ENCODE measurements at regions not wholly inside any gene's neighbourhood (a gene's known extent, or its start where the extent isn't known, plus 50 kb on each side); places are given as distances from the start of the nearest gene placed in this dataset.

GRCh38 chr3:105960381-105960780, 91.6 kb upstream of the CBLB start:
- Histone ChIP-seq H3K27me3 (no peaks in the 10 kb centered on the region), H3K36me3 (no peaks in the 10 kb centered on the region), H3K4me3 (no peak overlapping the region), H3K27ac (no peak overlapping the region), H3K4me1 (no peaks in the 10 kb centered on the region), H3K9me3 (no peaks in the 10 kb centered on the region)
- TF ChIP-seq CTCF (IDR thresholded peaks at IDR 0.05) (no peak), EP300 (IDR thresholded peaks at IDR 0.05) (no peak)
- 80 to 83% methylated on average over 5 of the region's 5 CpGs for WGBS, 2 donors
- no peak for DNase-seq (ENCODE audit: low spot score in 2 of 2)

GRCh38 chr3:105963161-105963560, 94.3 kb upstream of the CBLB start:
- Histone ChIP-seq H3K27ac (no peak overlapping the region), H3K27me3 (no peaks in the 10 kb centered on the region), H3K36me3 (no peaks in the 10 kb centered on the region), H3K4me3 (no peak overlapping the region), H3K9me3 (no peaks in the 10 kb centered on the region), H3K4me1 (peaks cover 0 to 10% (median 0%) of the 10 kb centered on the region in 4 donors)
- DNase-seq (ENCODE audit: low spot score in 2 of 2), result no peak
- TF ChIP-seq POLR2A (IDR thresholded peaks at IDR 0.05) (no peak), EP300 (IDR thresholded peaks at IDR 0.05) (no peak), CTCF (IDR thresholded peaks at IDR 0.05) (no peak)
- 88 to 100% methylated on average over 1 of the region's 1 CpG for WGBS, 2 donors

GRCh38 chr3:105965384-105965783, 96.6 kb upstream of the CBLB start:
- Histone ChIP-seq H3K4me1 (peaks cover 0 to 10% (median 0%) of the 10 kb centered on the region in 4 donors), H3K27ac (peak overlapping the region in 1 of 4 donors; percentile 36), H3K36me3 (no peaks in the 10 kb centered on the region), H3K9me3 (no peaks in the 10 kb centered on the region), H3K27me3 (no peaks in the 10 kb centered on the region), H3K4me3 (no peak overlapping the region)
- no peak for TF ChIP-seq CTCF (IDR thresholded peaks at IDR 0.05)
- peak in 1 of 2 donors; percentile 86 for TF ChIP-seq EP300 (IDR thresholded peaks at IDR 0.05)
- DNase-seq (ENCODE audit: low spot score in 2 of 2), result peak in 1 of 2 donors; percentile 68
- 37 to 50% methylated on average over 3 of the region's 3 CpGs for WGBS, 2 donors

- H3K27ac ChIP-seq, result no peak overlapping the region
- DNase-seq (ENCODE audit: low spot score in 2 of 2), result no peak
- TF ChIP-seq CTCF (IDR thresholded peaks at IDR 0.05) (no peak), EP300 (IDR thresholded peaks at IDR 0.05) (no peak)
- 37 to 41% methylated on average over 1 of the region's 1 CpG for WGBS, 2 donors
- H3K9me3 ChIP-seq, result peaks cover 0 to 14% (median 0%) of the 10 kb centered on the region in 4 donors
- H3K27me3 ChIP-seq, result no peaks in the 10 kb centered on the region
- no peak overlapping the region for H3K4me3 ChIP-seq
- peaks cover 0 to 10% (median 0%) of the 10 kb centered on the region in 4 donors for H3K4me1 ChIP-seq
- no peaks in the 10 kb centered on the region for H3K36me3 ChIP-seq
Measured at GRCh38 chr3:105967117-105967516, 98.3 kb upstream of the CBLB start.

GRCh38 chr3:105970283-105970682, 101.5 kb upstream of the CBLB start:
- 25 to 28% methylated on average over 1 of the region's 1 CpG for WGBS, 2 donors

More at GRCh38 chr3:105970283-105970682, 101.5 kb upstream of the CBLB start:
- Histone ChIP-seq H3K27ac (no peak overlapping the region), H3K36me3 (no peaks in the 10 kb centered on the region), H3K9me3 (peaks cover 0 to 18% (median 0%) of the 10 kb centered on the region in 4 donors), H3K4me1 (peaks cover 0 to 10% (median 0%) of the 10 kb centered on the region in 4 donors), H3K27me3 (no peaks in the 10 kb centered on the region), H3K4me3 (no peak overlapping the region)
- peak in 1 of 2 donors; percentile 48 for DNase-seq (ENCODE audit: low spot score in 2 of 2)
- TF ChIP-seq POLR2A (IDR thresholded peaks at IDR 0.05) (no peak), EP300 (IDR thresholded peaks at IDR 0.05) (peak in 1 of 2 donors; percentile 47), CTCF (IDR thresholded peaks at IDR 0.05) (no peak)
